HG03432 (cell line): ENCODE measurements at regions not wholly inside any gene's neighbourhood (a gene's known extent, or its start where the extent isn't known, plus 50 kb on each side); places are given as distances from the start of the nearest gene placed in this dataset.
"Not testable (repeated sequence)": the region's sequence is repeated elsewhere in the genome, so short reads cannot be mapped to it uniquely, and the experiment has no call there.

Source experiments
- ATAC-seq: cut with Tn5 transposase; IDR thresholded peaks from one replicate; pipeline ENCODE4 v1.9.1; 2021; ENCODE audit warnings: mild to moderate bottlenecking, moderate library complexity; ENCODE audit not compliant: unreplicated experiment

DNA sequence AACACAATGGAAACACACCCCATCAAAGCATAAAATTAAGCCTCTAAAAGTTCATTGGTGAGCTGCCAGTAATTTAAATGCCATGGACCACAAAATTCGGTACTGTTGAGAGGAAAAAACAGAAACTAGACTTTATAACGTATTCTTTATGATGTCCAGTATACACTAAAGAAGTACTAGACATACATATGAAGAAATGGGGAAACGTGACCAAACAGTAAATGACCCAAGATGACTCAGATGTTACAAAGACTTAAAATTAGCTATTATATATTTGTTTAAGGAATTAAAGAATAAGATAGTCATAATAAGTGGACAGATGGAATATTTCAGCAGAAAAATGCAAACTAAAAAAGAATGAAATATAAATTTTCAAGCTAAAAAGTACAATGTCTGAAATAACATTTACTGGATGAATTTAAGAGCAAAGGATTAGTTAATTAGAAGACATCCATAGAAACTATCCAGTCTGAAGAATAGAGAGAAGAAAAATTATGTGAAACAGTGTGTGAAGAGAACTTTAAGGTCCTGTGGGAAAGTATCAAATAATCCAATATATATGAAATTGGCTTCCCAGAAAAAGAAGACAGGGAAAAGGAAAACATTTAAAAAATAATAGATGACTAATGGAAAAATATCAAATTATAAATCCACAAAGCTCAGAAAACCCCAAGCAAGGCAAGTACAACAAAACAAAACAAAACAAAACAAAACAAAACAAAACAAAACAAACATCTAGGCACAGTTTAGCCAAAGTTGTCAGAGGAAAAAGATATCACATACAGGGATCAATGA lies 69.4 kb downstream of the SAMD9 start:
- no peak for ATAC-seq

GRCh38 chr7:93047514-93048099 lies 70.2 kb downstream of the SAMD9 start:
- no peak for ATAC-seq

- ATAC-seq = no peak
Measured at GRCh38 chr7:93046641-93047040, 71.1 kb downstream of the SAMD9 start.

GRCh38 chr7:93044147-93044810 lies 73.5 kb downstream of the SAMD9 start:
- no peak for ATAC-seq

DNA sequence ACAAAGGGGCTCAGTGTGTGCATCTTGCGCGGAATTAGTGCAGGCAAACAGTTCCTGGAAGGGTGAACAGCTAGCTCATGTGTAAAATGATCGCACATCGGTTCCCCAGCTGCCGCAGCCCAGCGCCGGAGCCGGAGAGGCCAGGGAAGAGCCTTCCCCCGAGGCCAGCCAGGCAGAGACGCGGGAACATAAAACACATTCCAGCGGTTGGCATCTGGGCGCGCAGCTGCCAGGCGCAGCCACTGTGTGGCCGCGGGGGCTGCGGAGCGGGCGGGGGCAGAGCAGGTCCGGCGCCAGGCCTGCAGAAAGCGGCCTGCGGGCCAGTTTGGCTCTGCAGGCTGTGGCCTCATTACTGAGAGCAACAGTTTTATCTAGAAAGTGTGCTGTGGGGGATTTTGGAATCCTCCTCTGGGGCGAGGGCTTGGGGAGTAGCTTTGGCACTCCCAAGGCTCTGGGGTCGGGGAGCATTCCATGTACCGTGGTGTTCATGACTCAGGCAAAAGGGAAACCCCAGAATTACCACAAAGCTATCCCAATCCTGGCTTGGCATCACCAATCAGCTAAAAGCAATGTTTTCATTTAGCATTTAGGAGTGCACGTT lies 74.3 kb downstream of the SAMD9 start:
- no peak for ATAC-seq

- ATAC-seq = no peak
Measured at GRCh38 chr7:93040355-93040754, 77.4 kb downstream of the SAMD9 start.

DNA sequence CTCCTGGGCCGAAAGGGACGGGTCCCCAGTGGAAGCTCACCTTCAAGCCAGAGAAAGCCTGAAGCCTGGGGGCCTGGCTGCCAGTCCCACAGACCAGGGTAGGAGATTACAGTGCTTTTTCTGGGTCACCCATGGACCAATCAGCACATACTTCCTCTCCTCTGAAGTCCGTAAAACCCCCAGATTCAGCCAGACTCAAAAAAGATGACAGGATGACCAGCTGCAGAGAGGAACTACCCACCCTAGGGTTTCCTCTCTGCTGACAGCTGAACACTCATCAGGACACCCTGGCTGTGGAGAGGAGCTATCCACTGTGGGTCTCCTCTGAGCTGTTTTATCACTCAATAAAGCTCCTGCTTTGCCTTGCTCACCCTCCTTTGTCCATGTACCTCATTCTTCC lies 78.0 kb downstream of the SAMD9 start:
- no peak for ATAC-seq

DNA sequence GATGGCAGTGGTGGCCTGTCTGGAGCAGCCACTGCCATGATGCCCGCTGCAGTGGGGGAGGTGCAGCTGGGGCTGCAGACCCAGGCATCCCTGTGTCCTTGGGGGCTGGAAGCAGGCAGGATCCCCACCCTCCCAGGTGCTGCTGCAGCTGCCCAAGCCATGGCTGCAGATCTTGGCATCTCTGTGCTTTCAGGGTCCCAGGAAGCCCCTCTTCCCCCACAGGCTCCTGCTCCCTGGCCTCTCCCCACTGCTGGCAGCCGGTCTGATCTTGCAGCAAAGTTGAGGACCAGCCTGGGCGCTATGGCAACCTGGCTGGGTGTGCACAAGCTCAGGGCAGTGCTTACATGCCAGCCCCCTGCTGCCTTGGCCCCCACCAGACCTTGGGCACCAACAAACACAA lies 78.5 kb downstream of the SAMD9 start:
- ATAC-seq = no peak

GRCh38 chr7:93036807-93037206 lies 81.0 kb downstream of the SAMD9 start:
- ATAC-seq = peak; percentile 92

- no peak for ATAC-seq
Measured at GRCh38 chr7:93036149-93036640, 81.6 kb downstream of the SAMD9 start.

- no peak for ATAC-seq
Measured at GRCh38 chr7:93031795-93032194, 86.0 kb downstream of the SAMD9 start.

DNA sequence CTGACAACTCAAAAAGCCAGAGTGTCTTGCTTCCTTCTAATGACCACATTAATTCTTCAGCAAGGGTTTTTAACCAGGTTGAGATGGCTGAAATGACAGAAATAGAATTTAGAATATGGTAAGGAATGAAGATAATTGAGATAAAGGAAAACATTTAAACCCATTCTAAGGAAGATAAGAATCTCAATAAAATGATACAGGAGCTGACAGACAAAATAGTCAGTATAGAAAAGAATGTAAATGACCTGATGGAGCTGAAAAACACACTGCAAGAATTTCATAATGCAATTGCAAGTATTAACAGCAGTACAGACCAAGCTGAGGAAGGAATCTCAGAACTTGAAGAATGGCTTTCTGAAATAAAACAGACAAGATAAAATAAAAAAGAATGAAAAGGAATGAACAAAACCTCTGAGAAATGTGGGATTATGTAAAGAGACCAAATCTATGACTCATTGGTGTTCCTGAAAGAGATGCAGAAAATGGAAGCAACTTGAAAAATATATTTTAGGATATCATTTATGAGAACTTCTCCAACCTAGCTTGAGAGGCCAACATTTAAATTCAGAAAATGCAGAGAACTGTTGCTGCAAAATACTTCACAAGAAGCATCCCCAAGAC lies 87.1 kb downstream of the SAMD9 start:
- ATAC-seq = no peak

- no peak for ATAC-seq
Measured at GRCh38 chr7:93029056-93029455, 88.7 kb downstream of the SAMD9 start.

DNA sequence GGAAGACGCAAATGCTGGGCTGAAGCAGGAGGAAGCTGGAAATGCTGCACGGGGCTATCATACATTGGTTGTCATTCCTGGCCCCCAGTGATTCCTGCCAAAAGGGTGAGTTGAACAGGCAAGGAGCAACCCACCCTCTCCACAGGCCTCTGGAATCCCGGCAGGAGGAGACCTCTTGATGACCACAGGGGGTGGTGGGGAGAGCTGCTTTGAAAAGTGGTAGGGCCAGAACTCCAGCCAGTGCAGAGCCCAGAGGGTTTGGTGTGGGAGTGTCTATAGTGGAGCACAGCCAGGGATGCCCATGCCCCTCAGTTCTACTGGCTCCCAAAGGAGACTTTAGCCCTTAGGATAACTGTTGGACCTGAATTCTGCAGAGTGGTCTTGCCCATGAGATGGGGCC lies 89.2 kb downstream of the SAMD9 start:
- ATAC-seq = no peak

DNA sequence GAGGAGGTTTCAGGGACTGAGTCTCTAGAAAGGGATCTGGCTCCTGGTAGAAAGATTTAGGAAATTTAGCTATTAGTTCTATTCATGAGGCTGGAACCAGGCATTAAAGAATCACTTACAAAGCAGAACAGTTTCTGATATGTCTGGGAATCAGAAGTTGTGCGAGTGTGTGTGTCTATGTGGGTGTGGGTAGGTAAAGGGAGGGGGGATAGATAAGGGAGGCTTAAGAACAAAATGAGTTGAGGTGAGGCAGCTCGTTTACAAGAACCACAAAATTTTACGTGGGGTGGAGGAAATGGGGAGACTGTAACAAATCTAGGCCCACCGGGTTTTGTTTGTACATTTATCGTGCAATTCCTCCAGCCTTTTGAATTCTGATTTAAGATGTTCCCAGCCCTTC lies 90.7 kb downstream of the SAMD9 start:
- ATAC-seq = no peak

GRCh38 chr7:93026425-93026824 lies 91.4 kb downstream of the SAMD9 start:
- no peak for ATAC-seq

- ATAC-seq = no peak
Measured at GRCh38 chr7:93025389-93025788, 92.4 kb downstream of the SAMD9 start.

- not testable (repeated sequence) for ATAC-seq
Measured at GRCh38 chr7:93022931-93023478, 94.8 kb downstream of the SAMD9 start.

DNA sequence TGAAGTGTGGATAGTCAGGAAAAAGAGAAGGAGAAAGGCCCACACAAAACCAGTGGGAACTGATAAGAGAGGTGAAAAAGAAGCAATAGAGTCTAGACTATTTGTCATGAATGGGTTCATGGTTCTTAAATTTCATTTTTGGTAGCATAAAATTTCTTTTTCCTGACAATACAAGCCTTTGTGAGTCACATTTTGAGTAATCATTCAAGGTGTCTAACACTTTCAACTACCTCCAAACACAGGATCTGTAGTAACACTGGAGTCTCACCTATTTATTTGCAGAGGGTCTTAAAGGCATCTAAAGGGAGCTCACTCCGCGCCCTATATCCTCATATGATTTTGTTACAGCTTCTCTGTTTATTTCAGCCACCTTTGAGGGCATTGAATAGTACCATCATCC lies 96.0 kb downstream of the SAMD9 start:
- no peak for ATAC-seq

- no peak for ATAC-seq
Measured at GRCh38 chr7:93018716-93019115, 99.1 kb downstream of the SAMD9 start.
